ENCODE measurements at regions not wholly inside any gene's neighbourhood (a gene's known extent, or its start where the extent isn't known, plus 50 kb on each side); places are given as distances from the start of the nearest gene placed in this dataset.

DNA sequence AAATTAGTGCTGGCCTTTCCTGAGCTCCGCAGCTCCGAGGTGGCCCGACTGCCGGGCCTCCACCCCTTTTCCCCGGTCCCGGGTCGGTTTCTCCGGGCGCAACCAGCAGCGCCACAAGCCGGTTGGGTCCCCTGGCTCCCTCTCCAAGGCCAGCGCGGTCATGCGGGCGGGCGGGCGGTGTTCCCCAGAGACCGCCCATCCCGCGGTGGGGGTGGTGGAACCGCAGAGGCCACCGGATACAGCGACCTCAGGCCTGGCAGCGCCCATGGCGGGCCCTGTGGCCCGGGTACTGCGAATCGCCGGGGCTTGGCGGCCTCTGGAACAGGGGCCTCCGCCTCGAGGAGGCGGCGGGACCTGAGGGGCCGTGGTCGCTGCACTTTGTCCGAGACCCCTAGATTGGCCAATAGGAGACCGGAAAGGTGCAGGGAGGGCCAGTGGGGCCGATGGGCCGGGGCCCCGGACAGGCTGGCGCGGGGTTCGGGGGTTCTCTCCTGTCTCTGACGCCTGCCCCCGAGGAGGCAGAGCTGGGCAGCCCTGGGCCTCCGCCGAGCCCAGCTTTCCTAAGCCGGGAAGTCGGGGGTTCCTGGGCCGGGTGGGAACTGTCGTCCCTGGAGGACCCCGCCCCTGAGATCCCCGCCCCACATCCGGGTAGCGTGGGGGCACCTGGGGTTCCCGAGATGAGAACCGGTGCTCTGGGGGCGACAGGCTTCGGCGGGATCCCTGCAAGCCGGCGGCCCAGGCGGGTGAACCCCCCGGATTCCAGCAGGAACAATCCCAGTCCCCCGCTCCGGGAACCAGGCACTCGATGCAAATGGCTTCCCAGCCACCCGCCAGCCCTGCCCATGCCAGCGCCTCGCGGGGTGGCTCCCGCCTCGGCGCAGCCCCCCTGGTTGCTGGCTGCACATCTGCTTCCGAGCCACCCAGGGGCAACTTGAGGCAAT is 293.9 kb downstream of the ZSWIM6 start:
- no peak for DNase-seq (ENCODE audit: extremely low spot score in 2 of 2)
- H3K9me3 ChIP-seq, result no peaks in the 10 kb centered on the region

DNA sequence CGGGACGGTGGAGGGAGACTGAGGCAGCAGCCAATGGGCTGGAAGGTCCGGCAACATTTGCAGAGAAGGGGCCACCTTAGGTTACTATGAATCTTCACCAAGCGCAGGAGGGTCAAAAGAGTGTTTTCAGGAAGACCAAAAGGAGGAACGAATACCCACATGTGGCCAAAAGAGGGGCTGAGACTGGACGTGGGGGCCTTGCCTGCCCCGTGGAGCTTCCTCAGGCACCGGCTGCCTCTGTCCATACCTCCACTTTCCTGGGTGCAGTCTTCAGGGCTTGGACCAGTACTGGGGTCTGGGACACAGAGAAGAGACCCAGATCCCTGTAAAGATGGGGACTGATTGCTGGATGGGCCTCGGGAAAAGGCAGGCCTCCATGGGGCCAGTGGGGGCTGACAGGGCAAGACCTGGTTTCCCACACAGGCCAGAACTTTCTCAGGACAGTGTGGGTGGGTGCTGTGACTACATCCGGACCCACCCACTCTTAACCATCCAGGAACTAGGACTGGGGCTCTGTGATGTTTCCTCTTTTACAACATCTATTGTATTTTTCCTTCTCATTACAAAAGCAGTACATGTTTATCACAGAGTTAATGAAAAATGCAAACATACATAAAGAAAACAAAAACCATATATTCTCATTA is 294.7 kb downstream of the ZSWIM6 start:
- Histone ChIP-seq H3K4me1 (peaks cover 29% of the 10 kb centered on the region), H3K9me3 (no peaks in the 10 kb centered on the region), H3K4me3 (peak overlapping the region; percentile 55 to 58), H3K27ac (peak overlapping the region; percentile 86), H3K27me3 (no peaks in the 10 kb centered on the region), H3K36me3 (no peaks in the 10 kb centered on the region)
- DNase-seq (ENCODE audit: extremely low spot score in 2 of 2), result no peak
- TF ChIP-seq POLR2A (IDR thresholded peaks at IDR 0.05) (no peak), POLR2AphosphoS5 (IDR thresholded peaks at IDR 0.05; ENCODE audit: insufficient read depth in 1 of 2, low read depth in 1 of 2) (no peak)
- TF ChIP-seq, protein P1, sequence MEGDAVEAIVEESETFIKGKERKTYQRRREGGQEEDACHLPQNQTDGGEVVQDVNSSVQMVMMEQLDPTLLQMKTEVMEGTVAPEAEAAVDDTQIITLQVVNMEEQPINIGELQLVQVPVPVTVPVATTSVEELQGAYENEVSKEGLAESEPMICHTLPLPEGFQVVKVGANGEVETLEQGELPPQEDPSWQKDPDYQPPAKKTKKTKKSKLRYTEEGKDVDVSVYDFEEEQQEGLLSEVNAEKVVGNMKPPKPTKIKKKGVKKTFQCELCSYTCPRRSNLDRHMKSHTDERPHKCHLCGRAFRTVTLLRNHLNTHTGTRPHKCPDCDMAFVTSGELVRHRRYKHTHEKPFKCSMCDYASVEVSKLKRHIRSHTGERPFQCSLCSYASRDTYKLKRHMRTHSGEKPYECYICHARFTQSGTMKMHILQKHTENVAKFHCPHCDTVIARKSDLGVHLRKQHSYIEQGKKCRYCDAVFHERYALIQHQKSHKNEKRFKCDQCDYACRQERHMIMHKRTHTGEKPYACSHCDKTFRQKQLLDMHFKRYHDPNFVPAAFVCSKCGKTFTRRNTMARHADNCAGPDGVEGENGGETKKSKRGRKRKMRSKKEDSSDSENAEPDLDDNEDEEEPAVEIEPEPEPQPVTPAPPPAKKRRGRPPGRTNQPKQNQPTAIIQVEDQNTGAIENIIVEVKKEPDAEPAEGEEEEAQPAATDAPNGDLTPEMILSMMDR (IDR thresholded peaks at IDR 0.05), result no peak
- intact Hi-C loops (cut with DNase I), result no loop called here

More for the DNA sequence above, 293.9 kb downstream of the ZSWIM6 start:
- Histone ChIP-seq H3K27me3 (no peaks in the 10 kb centered on the region), H3K4me3 (peak overlapping the region; percentile 55 to 58), H3K36me3 (no peaks in the 10 kb centered on the region), H3K4me1 (peaks cover 23% of the 10 kb centered on the region), H3K27ac (peak overlapping the region; percentile 86)
- peak in 1 of 2 donors; percentile 59 for TF ChIP-seq POLR2AphosphoS5 (IDR thresholded peaks at IDR 0.05; ENCODE audit: insufficient read depth in 1 of 2, low read depth in 1 of 2)
- TF ChIP-seq POLR2A (IDR thresholded peaks at IDR 0.05), result no peak
- intact Hi-C loops (cut with DNase I), result no loop called here

DNA sequence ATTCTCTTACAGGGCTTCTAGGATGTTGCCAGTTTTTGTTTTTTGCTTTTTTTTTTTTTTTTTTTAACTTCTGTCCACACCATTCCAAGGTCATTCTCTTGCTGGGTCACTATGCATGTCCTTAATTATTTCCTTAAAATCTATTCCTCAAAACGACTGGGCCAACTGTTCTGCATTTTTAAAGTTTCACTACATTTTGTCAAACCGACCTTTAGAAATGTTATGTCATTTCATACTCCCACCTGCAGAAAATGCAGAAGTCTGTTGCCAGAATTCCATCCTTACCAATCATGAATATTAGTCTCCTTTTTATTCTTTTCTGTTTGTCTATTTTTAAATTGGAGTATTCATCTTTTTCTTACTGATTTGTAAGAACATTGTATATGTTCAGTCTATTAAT is 295.5 kb downstream of the ZSWIM6 start:
- intact Hi-C loops (cut with DNase I), result no loop called here
- no peak for DNase-seq (ENCODE audit: extremely low spot score in 2 of 2)
- H3K27me3 ChIP-seq, result no peaks in the 10 kb centered on the region

DNA sequence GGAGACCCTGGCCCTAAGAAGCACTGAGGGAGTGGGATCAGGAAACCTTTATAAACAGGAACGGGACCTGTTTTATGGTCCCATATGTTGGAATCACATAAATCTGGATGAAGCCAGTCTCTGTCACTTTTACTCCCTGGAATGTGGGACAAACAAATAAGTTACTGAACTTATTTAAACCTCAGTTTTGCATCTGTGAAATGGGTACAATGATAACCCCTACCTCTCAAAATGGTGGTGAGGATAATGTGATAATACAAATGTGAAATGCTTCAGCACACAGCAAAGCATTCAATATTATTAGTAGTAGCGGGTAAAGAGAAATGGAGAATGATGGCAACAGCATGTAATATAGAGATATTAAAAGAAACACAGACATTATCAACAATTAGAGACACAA is 298.9 kb downstream of the ZSWIM6 start:
- Histone ChIP-seq H3K9me3 (no peaks in the 10 kb centered on the region), H3K4me1 (peaks cover 17% of the 10 kb centered on the region), H3K27ac (no peak overlapping the region), H3K36me3 (no peaks in the 10 kb centered on the region), H3K27me3 (no peaks in the 10 kb centered on the region), H3K4me3 (no peak overlapping the region)
- intact Hi-C loops (cut with DNase I), result no loop called here
- no peak for DNase-seq (ENCODE audit: extremely low spot score in 2 of 2)
- TF ChIP-seq POLR2AphosphoS5 (IDR thresholded peaks at IDR 0.05; ENCODE audit: insufficient read depth in 1 of 2, low read depth in 1 of 2) (no peak), POLR2A (IDR thresholded peaks at IDR 0.05) (no peak)
- TF ChIP-seq, protein P1 (IDR thresholded peaks at IDR 0.05), result no peak

More for the DNA sequence above, 295.5 kb downstream of the ZSWIM6 start:
- Histone ChIP-seq H3K4me1 (peaks cover 30% of the 10 kb centered on the region), H3K4me3 (no peak overlapping the region), H3K9me3 (no peaks in the 10 kb centered on the region), H3K27ac (no peak overlapping the region), H3K36me3 (no peaks in the 10 kb centered on the region)
- TF ChIP-seq, protein P1 (IDR thresholded peaks at IDR 0.05), result no peak
- TF ChIP-seq POLR2A (IDR thresholded peaks at IDR 0.05) (no peak), POLR2AphosphoS5 (IDR thresholded peaks at IDR 0.05; ENCODE audit: insufficient read depth in 1 of 2, low read depth in 1 of 2) (no peak)

DNA sequence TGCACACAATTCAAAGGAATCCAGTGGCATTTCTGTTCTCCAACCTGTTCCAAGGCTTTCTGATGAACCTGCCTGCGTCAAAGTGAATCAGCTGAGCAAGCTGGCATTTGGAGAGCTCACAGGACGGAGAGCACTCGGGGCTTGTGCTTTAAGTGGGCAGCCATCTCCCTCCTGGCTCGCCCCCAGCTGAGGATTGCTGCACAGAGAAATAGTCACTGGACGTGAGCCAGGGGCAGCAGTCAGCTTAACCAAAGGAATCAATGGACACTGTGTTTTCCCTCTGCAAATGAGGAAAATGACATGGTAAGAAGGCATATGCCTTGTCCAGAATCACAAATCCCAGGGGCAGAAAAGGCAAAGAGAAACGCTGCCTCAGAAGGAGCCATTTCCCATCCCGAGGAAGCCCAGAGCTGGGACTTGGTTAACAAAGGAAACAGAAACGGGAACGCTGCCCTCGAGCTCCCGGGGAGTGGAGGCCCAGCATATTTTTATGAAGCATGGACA is 299.4 kb downstream of the ZSWIM6 start:
- DNase-seq (ENCODE audit: extremely low spot score in 2 of 2), result no peak
- Histone ChIP-seq H3K9me3 (no peaks in the 10 kb centered on the region), H3K4me1 (peaks cover 11% of the 10 kb centered on the region), H3K4me3 (no peak overlapping the region), H3K36me3 (no peaks in the 10 kb centered on the region), H3K27ac (no peak overlapping the region), H3K27me3 (no peaks in the 10 kb centered on the region)
- TF ChIP-seq POLR2AphosphoS5 (IDR thresholded peaks at IDR 0.05; ENCODE audit: insufficient read depth in 1 of 2, low read depth in 1 of 2), result no peak
- TF ChIP-seq, protein P1 (IDR thresholded peaks at IDR 0.05), result no peak
- TF ChIP-seq POLR2A (IDR thresholded peaks at IDR 0.05), result no peak
- intact Hi-C loops (cut with DNase I), result no loop called here

Measured in vagina (tissue), 2 donors.